ENCODE measurements at regions not wholly inside any gene's neighbourhood (a gene's known extent, or its start where the extent isn't known, plus 50 kb on each side); places are given as distances from the start of the nearest gene placed in this dataset.

- H3K9me3 ChIP-seq (replicated peaks in 1 of 2; ENCODE audit: control insufficient read depth in 1 of 2, insufficient read depth in 1 of 2, low read length in 2 of 2): no peaks in the 10 kb centered on the region
- H3K79me2 ChIP-seq (ENCODE audit: insufficient read depth, low read length): no peaks in the 10 kb centered on the region
- no peaks in the 10 kb centered on the region for H4K20me1 ChIP-seq (ENCODE audit: insufficient read depth, low read length)
- H3K36me3 ChIP-seq (replicated peaks in 1 of 2; ENCODE audit: control insufficient read depth in 1 of 2, insufficient read depth in 2 of 2, low read length in 2 of 2): no peaks in the 10 kb centered on the region
- H3K4me3 Mint-ChIP-seq: no peak overlapping the region
- H3K36me3 Mint-ChIP-seq: peaks cover 0 to 3% of the 10 kb centered on the region in 2 donors
- no peaks in the 10 kb centered on the region for H3K4me1 Mint-ChIP-seq
- DNase-seq: no peak
- H2AFZ ChIP-seq (ENCODE audit: insufficient read depth, low read depth, low read length, poor library complexity, severe bottlenecking): no peak overlapping the region
- no peak overlapping the region for H3K27ac ChIP-seq (ENCODE audit: low read depth in 1 of 2, low read length in 2 of 2)
- intact Hi-C loops (cut with micrococcal nuclease): no loop called here
- no peak overlapping the region for H3K4me2 ChIP-seq (replicated peaks; ENCODE audit: extremely low read depth, low read length, poor library complexity, severe bottlenecking)
- H3K4me1 ChIP-seq (ENCODE audit: control insufficient read depth in 1 of 2, insufficient read depth in 2 of 2, low read length in 2 of 2): no peaks in the 10 kb centered on the region
- TF ChIP-seq, protein P1, sequence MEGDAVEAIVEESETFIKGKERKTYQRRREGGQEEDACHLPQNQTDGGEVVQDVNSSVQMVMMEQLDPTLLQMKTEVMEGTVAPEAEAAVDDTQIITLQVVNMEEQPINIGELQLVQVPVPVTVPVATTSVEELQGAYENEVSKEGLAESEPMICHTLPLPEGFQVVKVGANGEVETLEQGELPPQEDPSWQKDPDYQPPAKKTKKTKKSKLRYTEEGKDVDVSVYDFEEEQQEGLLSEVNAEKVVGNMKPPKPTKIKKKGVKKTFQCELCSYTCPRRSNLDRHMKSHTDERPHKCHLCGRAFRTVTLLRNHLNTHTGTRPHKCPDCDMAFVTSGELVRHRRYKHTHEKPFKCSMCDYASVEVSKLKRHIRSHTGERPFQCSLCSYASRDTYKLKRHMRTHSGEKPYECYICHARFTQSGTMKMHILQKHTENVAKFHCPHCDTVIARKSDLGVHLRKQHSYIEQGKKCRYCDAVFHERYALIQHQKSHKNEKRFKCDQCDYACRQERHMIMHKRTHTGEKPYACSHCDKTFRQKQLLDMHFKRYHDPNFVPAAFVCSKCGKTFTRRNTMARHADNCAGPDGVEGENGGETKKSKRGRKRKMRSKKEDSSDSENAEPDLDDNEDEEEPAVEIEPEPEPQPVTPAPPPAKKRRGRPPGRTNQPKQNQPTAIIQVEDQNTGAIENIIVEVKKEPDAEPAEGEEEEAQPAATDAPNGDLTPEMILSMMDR (IDR thresholded peaks at IDR 0.05): no peak
- H3K9ac ChIP-seq (ENCODE audit: insufficient read depth, low read length, poor library complexity, severe bottlenecking): no peak overlapping the region
- no peak overlapping the region for H3K4me3 ChIP-seq (replicated peaks in 1 of 3; ENCODE audit: low read depth in 2 of 3, low read length in 3 of 3)
- no CpG with 5 or more reads among the region's 2 CpGs for WGBS (ENCODE audit: insufficient coverage)
- peaks cover 0 to 2% (median 0%) of the 10 kb centered on the region in 7 donors for H3K9me3 Mint-ChIP-seq
- no peaks in the 10 kb centered on the region for H3K27me3 Mint-ChIP-seq (ENCODE audit: low read depth in 3 of 3)
- H3K27me3 ChIP-seq (ENCODE audit: control insufficient read depth in 2 of 2, insufficient read depth in 2 of 2, low read length in 2 of 2): no peaks in the 10 kb centered on the region
- H3K27ac Mint-ChIP-seq: no peak overlapping the region
Measured at GRCh38 chr4:123127875-123128274, 205.5 kb upstream of the NUDT6 start.

DNA sequence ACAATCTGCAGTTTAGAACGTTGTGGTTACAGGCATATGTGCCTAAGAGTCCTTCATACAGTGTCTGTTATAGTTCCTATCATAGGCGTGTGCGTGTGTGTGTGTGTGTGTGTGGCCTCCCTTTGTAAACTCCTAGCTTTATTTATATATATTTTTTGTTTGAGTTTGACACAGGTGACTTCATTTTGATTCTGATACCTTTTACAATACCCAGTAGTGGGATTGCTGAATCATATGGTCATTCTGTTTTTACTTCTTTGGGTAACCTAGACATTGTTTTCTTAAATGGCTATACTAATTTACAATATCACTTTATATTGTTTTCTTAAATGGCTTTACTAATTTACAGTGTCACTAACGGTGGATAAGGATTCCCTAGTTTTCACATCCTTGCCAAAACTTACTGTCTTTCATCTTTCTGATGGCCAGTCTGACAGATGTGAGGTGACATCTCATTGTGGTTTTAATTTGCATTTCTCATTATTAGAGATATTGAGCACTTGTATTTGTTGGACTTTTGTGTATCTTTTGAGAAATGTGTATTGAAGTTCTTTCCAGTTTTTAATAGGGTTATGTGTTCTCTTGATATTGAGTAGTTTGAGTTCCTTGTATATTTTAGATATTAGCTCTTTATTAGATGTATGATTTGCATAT is 211.1 kb upstream of the NUDT6 start:
- no peaks in the 10 kb centered on the region for H4K20me1 ChIP-seq (ENCODE audit: insufficient read depth, low read length)
- H3K27ac ChIP-seq (ENCODE audit: low read depth in 1 of 2, low read length in 2 of 2): no peak overlapping the region
- H3K4me1 ChIP-seq (ENCODE audit: control insufficient read depth in 1 of 2, insufficient read depth in 2 of 2, low read length in 2 of 2): no peaks in the 10 kb centered on the region
- H3K4me3 Mint-ChIP-seq: no peak overlapping the region
- no peaks in the 10 kb centered on the region for H3K9me3 ChIP-seq (replicated peaks in 1 of 2; ENCODE audit: control insufficient read depth in 1 of 2, insufficient read depth in 1 of 2, low read length in 2 of 2)
- TF ChIP-seq, protein P1 (IDR thresholded peaks at IDR 0.05): no peak
- no peak overlapping the region for H3K4me3 ChIP-seq (replicated peaks in 1 of 3; ENCODE audit: low read depth in 2 of 3, low read length in 3 of 3)
- H3K27me3 Mint-ChIP-seq (ENCODE audit: low read depth in 3 of 3): peaks cover 0 to 3% (median 0%) of the 10 kb centered on the region in 3 donors
- intact Hi-C loops (cut with micrococcal nuclease): no loop called here
- H3K4me2 ChIP-seq (replicated peaks; ENCODE audit: extremely low read depth, low read length, poor library complexity, severe bottlenecking): no peak overlapping the region
- no peaks in the 10 kb centered on the region for H3K4me1 Mint-ChIP-seq
- peaks cover 0 to 4% of the 10 kb centered on the region in 2 donors for H3K36me3 Mint-ChIP-seq
- no peak overlapping the region for H2AFZ ChIP-seq (ENCODE audit: insufficient read depth, low read depth, low read length, poor library complexity, severe bottlenecking)
- H3K36me3 ChIP-seq (replicated peaks in 1 of 2; ENCODE audit: control insufficient read depth in 1 of 2, insufficient read depth in 2 of 2, low read length in 2 of 2): no peaks in the 10 kb centered on the region
- H3K27ac Mint-ChIP-seq: no peak overlapping the region
- no CpG with 5 or more reads among the region's 4 CpGs for WGBS (ENCODE audit: insufficient coverage)
- no peaks in the 10 kb centered on the region for H3K79me2 ChIP-seq (ENCODE audit: insufficient read depth, low read length)
- H3K9ac ChIP-seq (ENCODE audit: insufficient read depth, low read length, poor library complexity, severe bottlenecking): no peak overlapping the region
- H3K9me3 Mint-ChIP-seq: peaks cover 0 to 5% (median 0%) of the 10 kb centered on the region in 7 donors
- DNase-seq: no peak
- H3K27me3 ChIP-seq (ENCODE audit: control insufficient read depth in 2 of 2, insufficient read depth in 2 of 2, low read length in 2 of 2): no peaks in the 10 kb centered on the region
